ENCODE measurements at regions not wholly inside any gene's neighbourhood (a gene's known extent, or its start where the extent isn't known, plus 50 kb on each side); places are given as distances from the start of the nearest gene placed in this dataset.

- no peak overlapping the region for H3K4me3 Mint-ChIP-seq (ENCODE audit: unreplicated experiment)
- Histone ChIP-seq H3K9ac (ENCODE audit: low read length) (no peak overlapping the region), H2AFZ (ENCODE audit: low read depth, low read length) (no peak overlapping the region), H3K79me2 (ENCODE audit: insufficient read depth, low read length) (no peaks in the 10 kb centered on the region), H3K27ac (ENCODE audit: low read depth, low read length) (no peak overlapping the region), H4K20me1 (ENCODE audit: insufficient read depth, low read length) (no peaks in the 10 kb centered on the region), H3K4me2 (ENCODE audit: low read length) (peak overlapping the region; percentile 25), H3K36me3 (ENCODE audit: insufficient read depth, low read length) (no peaks in the 10 kb centered on the region), H3K4me3 (ENCODE audit: insufficient read depth, low read depth, low read length) (no peak overlapping the region), H3K4me1 (ENCODE audit: insufficient read depth, low read length) (no peaks in the 10 kb centered on the region), H3K27me3 (ENCODE audit: insufficient read depth, low read length) (no peaks in the 10 kb centered on the region), H3K9me3 (ENCODE audit: insufficient read depth, low read depth, low read length) (no peaks in the 10 kb centered on the region)
- peak; percentile 71 for DNase-seq (ENCODE audit: low read depth)
- no peaks in the 10 kb centered on the region for H3K9me3 Mint-ChIP-seq (ENCODE audit: unreplicated experiment)
- no peak for FAIRE-seq
- no peaks in the 10 kb centered on the region for H3K36me3 Mint-ChIP-seq (ENCODE audit: low read depth, unreplicated experiment)
- H3K4me1 Mint-ChIP-seq (ENCODE audit: low read depth, unreplicated experiment), result peaks cover 4% of the 10 kb centered on the region
- H3K27me3 Mint-ChIP-seq (ENCODE audit: low read depth, unreplicated experiment), result peaks cover 3% of the 10 kb centered on the region
- no peak overlapping the region for H3K27ac Mint-ChIP-seq (ENCODE audit: unreplicated experiment)
- TF ChIP-seq EZH2 (IDR thresholded peaks at IDR 0.05; ENCODE audit: insufficient read depth, low read length) (no peak), CTCF (IDR thresholded peaks at IDR 0.05; ENCODE audit: insufficient read depth, low read depth, low read length) (no peak)
Observed at GRCh38 chr2:103667335-103667884, 905.6 kb downstream of the TMEM182 start.

- Mint-ChIP-seq H3K36me3 (ENCODE audit: low read depth, unreplicated experiment) (no peaks in the 10 kb centered on the region), H3K27me3 (ENCODE audit: low read depth, unreplicated experiment) (no peaks in the 10 kb centered on the region), H3K9me3 (ENCODE audit: unreplicated experiment) (no peaks in the 10 kb centered on the region), H3K4me1 (ENCODE audit: low read depth, unreplicated experiment) (peaks cover 4% of the 10 kb centered on the region), H3K4me3 (ENCODE audit: unreplicated experiment) (no peak overlapping the region), H3K27ac (ENCODE audit: unreplicated experiment) (no peak overlapping the region)
- Histone ChIP-seq H3K36me3 (ENCODE audit: insufficient read depth, low read length) (no peaks in the 10 kb centered on the region), H3K9me3 (ENCODE audit: insufficient read depth, low read depth, low read length) (no peaks in the 10 kb centered on the region), H3K4me2 (ENCODE audit: low read length) (no peak overlapping the region), H2AFZ (ENCODE audit: low read depth, low read length) (no peak overlapping the region), H3K4me3 (ENCODE audit: insufficient read depth, low read depth, low read length) (no peak overlapping the region), H3K4me1 (ENCODE audit: insufficient read depth, low read length) (no peaks in the 10 kb centered on the region), H3K27me3 (ENCODE audit: insufficient read depth, low read length) (no peaks in the 10 kb centered on the region), H4K20me1 (ENCODE audit: insufficient read depth, low read length) (no peaks in the 10 kb centered on the region), H3K9ac (ENCODE audit: low read length) (no peak overlapping the region), H3K27ac (ENCODE audit: low read depth, low read length) (no peak overlapping the region), H3K79me2 (ENCODE audit: insufficient read depth, low read length) (no peaks in the 10 kb centered on the region)
- TF ChIP-seq EZH2 (IDR thresholded peaks at IDR 0.05; ENCODE audit: insufficient read depth, low read length) (no peak), CTCF (IDR thresholded peaks at IDR 0.05; ENCODE audit: insufficient read depth, low read depth, low read length) (no peak)
- FAIRE-seq, result no peak
- DNase-seq (ENCODE audit: low read depth), result no peak
Observed at GRCh38 chr2:103669531-103669930, 907.7 kb downstream of the TMEM182 start.

Measured in astrocyte (in vitro differentiated cells and primary cell).